Keratinocyte (primary cell): ENCODE measurements at regions not wholly inside any gene's neighbourhood (a gene's known extent, or its start where the extent isn't known, plus 50 kb on each side); places are given as distances from the start of the nearest gene placed in this dataset.

Experiments
- DNase-seq: peaks from one replicate; pipeline ENCODE4 v3.0.0-alpha.2; 2011; ENCODE audit warnings: low read depth, missing footprints, low spot score
- FAIRE-seq: peaks from 2 replicates; lab custom pipeline; 2011; peaks lifted over from hg19 to GRCh38; lab: Jason Lieb, UNC
- H2AFZ ChIP-seq: 2 replicates; pipeline ENCODE4 v1.6.0; 2012; ENCODE audit warnings: low read length, control low read depth, inconsistent platforms; ENCODE audit not compliant: control insufficient read depth
- H3K27ac ChIP-seq: 2 replicates; pipeline ENCODE4 v1.5.1; 2011; ENCODE audit warnings: low read length; ENCODE audit not compliant: control insufficient read depth, insufficient read depth
- H3K27me3 ChIP-seq: 3 replicates; pipeline ENCODE4 v1.6.0; 2011; ENCODE audit warnings: low read length; ENCODE audit not compliant: control insufficient read depth, insufficient read depth; ENCODE audit errors: extremely low read depth
- H3K36me3 ChIP-seq, 2 experiments: 2 replicates in 1 of 2; 3 replicates in 1 of 2; pipeline ENCODE4 v1.5.1; 2011; ENCODE audit warnings: low read length in 2 of 2, mild to moderate bottlenecking in 1 of 2; ENCODE audit not compliant: control insufficient read depth in 2 of 2, insufficient read depth in 2 of 2; ENCODE audit errors: extremely low read depth in 1 of 2
- H3K4me1 ChIP-seq: 3 replicates; pipeline ENCODE4 v1.5.1; 2011; ENCODE audit warnings: low read length; ENCODE audit not compliant: control insufficient read depth, insufficient read depth; ENCODE audit errors: extremely low read depth
- H3K4me2 ChIP-seq: 3 replicates; pipeline ENCODE4 v1.6.0; 2011; ENCODE audit warnings: low read depth, low read length; ENCODE audit not compliant: control insufficient read depth, insufficient read depth; ENCODE audit errors: extremely low read depth
- H3K4me3 ChIP-seq, 3 experiments: fragments of 200-600 bp in 1 of 3; sonication (generic) in 1 of 3; 2 replicates in 2 of 3; 3 replicates in 1 of 3; pipeline ENCODE4 v1.5.1; 2011 to 2016; ENCODE audit warnings: low read length in 3 of 3, mild to moderate bottlenecking in 3 of 3, control low read depth in 2 of 3, inconsistent platforms in 1 of 3, low read depth in 1 of 3, mixed read lengths in 1 of 3, mixed run types in 1 of 3, moderate library complexity in 1 of 3; ENCODE audit not compliant: control insufficient read depth in 2 of 3, insufficient read depth in 2 of 3; ENCODE audit errors: extremely low read depth in 1 of 3
- H3K79me2 ChIP-seq: 2 replicates; pipeline ENCODE4 v1.6.0; 2012; ENCODE audit warnings: low read length; ENCODE audit not compliant: control insufficient read depth, insufficient read depth
- H3K9ac ChIP-seq: 3 replicates; pipeline ENCODE4 v1.6.0; 2011; ENCODE audit warnings: low read length; ENCODE audit not compliant: control insufficient read depth, insufficient read depth; ENCODE audit errors: extremely low read depth
- H3K9me1 ChIP-seq: 3 replicates; pipeline ENCODE4 v1.6.0; 2011; ENCODE audit warnings: low read length; ENCODE audit not compliant: control insufficient read depth, insufficient read depth; ENCODE audit errors: extremely low read depth
- H3K9me3 ChIP-seq: 2 replicates; pipeline ENCODE4 v1.5.1; 2012; ENCODE audit warnings: low read depth, low read length; ENCODE audit not compliant: control insufficient read depth
- H4K20me1 ChIP-seq: 3 replicates; pipeline ENCODE4 v1.6.0; 2011; ENCODE audit warnings: low read length; ENCODE audit not compliant: control insufficient read depth, insufficient read depth; ENCODE audit errors: extremely low read depth
- CTCF ChIP-seq, 3 experiments: IDR thresholded peaks in 1 of 3; conservative IDR thresholded peaks in 1 of 3; optimal IDR thresholded peaks in 1 of 3; 2 replicates in 2 of 3; 3 replicates in 1 of 3; pipeline versions ENCODE3 to v1.5.1; 2011; ENCODE audit warnings: low read length in 3 of 3, mild to moderate bottlenecking in 3 of 3, moderate library complexity in 2 of 3, control low read depth in 1 of 3, inconsistent platforms in 1 of 3; ENCODE audit not compliant: insufficient read depth in 2 of 3; ENCODE audit errors: extremely low read depth in 1 of 3
- EZH2 ChIP-seq: IDR thresholded peaks from one replicate; pipeline ENCODE4 v1.6.1; 2012; ENCODE audit warnings: inconsistent platforms, mild to moderate bottlenecking, low read length, moderate library complexity
- dilution Hi-C: fragments of 300-500 bp; cut with MboI; formaldehyde crosslinking; loops from one replicate; pipeline ENCODE4 v1.7.0; 2020; ENCODE audit warnings: low sequenced_read_pairs; ENCODE audit not compliant: extremely low pct_ligation_motif_present

DNA sequence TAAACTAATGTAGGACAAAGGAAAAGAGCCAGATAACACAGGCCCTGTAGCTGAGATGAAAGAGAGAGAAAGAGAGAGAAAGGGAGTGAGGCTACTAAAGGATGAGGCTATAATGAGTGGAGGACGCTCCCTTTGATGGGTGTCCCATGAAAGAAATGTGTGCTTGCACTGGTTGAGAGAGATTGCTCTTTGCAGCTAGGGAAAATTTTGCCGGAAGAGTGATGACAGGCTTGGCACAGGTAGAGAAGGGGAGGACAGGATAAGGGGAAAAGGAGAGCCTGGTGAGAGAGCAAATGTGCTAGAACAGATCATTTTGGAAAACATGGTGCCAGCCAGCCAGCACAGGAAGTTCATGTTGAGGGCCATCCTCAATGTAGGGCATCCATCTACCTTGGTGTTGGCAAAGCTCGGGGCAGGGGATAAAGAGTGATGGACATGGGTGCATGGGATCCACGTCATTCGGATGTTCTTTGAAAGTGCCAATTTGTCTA, 248.6 kb downstream of the BTG1 start:
- Histone ChIP-seq H3K9me3 (no peaks in the 10 kb centered on the region), H3K27me3 (no peaks in the 10 kb centered on the region), H3K4me2 (no peak overlapping the region), H3K9me1 (no peaks in the 10 kb centered on the region), H3K79me2 (no peaks in the 10 kb centered on the region), H3K9ac (no peak overlapping the region), H3K36me3 (no peaks in the 10 kb centered on the region), H2AFZ (no peak overlapping the region), H3K27ac (no peak overlapping the region), H3K4me3 (no peak overlapping the region), H4K20me1 (no peaks in the 10 kb centered on the region), H3K4me1 (no peaks in the 10 kb centered on the region)
- no peak for DNase-seq
- TF ChIP-seq CTCF (optimal IDR thresholded peaks at IDR 0.05 in 1 of 3, IDR thresholded peaks at IDR 0.05 in 1 of 3, conservative IDR thresholded peaks at IDR 0.05 in 1 of 3; ENCODE audit: extremely low read depth in 1 of 3, insufficient read depth in 2 of 3, low read length in 3 of 3), result no peak
- no peak for TF ChIP-seq EZH2
- dilution Hi-C loops, result no loop called here
- no peak for FAIRE-seq

GRCh38 chr12:91896286-91897024, 249.2 kb downstream of the BTG1 start:
- H3K27me3 ChIP-seq, result no peaks in the 10 kb centered on the region
- H3K9me1 ChIP-seq, result no peaks in the 10 kb centered on the region
- H3K4me2 ChIP-seq, result no peak overlapping the region
- dilution Hi-C loops, result no loop called here
- H2AFZ ChIP-seq, result no peak overlapping the region
- H3K4me3 ChIP-seq, result no peak overlapping the region
- FAIRE-seq, result no peak
- DNase-seq, result no peak
- no peaks in the 10 kb centered on the region for H4K20me1 ChIP-seq
- no peaks in the 10 kb centered on the region for H3K36me3 ChIP-seq
- H3K79me2 ChIP-seq, result no peaks in the 10 kb centered on the region
- H3K27ac ChIP-seq, result no peak overlapping the region
- TF ChIP-seq CTCF (optimal IDR thresholded peaks at IDR 0.05 in 1 of 3, IDR thresholded peaks at IDR 0.05 in 1 of 3, conservative IDR thresholded peaks at IDR 0.05 in 1 of 3; ENCODE audit: extremely low read depth in 1 of 3, insufficient read depth in 2 of 3, low read length in 3 of 3), result no peak
- no peak for TF ChIP-seq EZH2
- H3K9me3 ChIP-seq, result no peaks in the 10 kb centered on the region
- H3K9ac ChIP-seq, result no peak overlapping the region
- no peaks in the 10 kb centered on the region for H3K4me1 ChIP-seq
